ENCODE measurements at regions not wholly inside any gene's neighbourhood (a gene's known extent, or its start where the extent isn't known, plus 50 kb on each side); places are given as distances from the start of the nearest gene placed in this dataset.

DNA sequence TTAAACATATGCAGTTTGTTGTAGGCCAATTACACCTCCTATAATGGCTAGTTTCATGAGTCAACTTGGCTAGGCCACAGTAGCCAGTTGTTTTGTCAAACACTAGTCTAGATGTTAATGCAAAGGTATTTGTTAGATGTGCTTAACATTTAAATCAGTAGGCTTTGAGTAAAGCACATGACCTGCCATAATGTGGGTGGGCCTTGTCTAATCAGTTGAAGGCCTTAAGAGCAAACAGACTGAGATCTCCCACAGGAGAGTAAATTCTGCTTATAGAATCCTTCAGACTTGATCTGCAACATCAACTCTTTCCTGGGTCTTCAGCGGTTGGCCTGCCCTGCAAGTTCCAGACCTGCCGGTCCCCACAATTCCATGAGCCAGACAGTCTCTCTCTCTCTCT is 1345.9 kb downstream of the BRD1 start:
- no peak overlapping the region for H4K8ac ChIP-seq (ENCODE audit: low read depth in 2 of 2, low read length in 2 of 2)
- no peak overlapping the region for H2AFZ ChIP-seq (replicated peaks; ENCODE audit: low read length, poor library complexity)
- no peak overlapping the region for H3K18ac ChIP-seq (ENCODE audit: low read depth, low read length)
- H3K27ac ChIP-seq (ENCODE audit: insufficient read depth, low read length) = no peak overlapping the region
- peaks cover 11% of the 10 kb centered on the region; the same call in 1 of the 2 replicates for H3K9me3 ChIP-seq (ENCODE audit: control insufficient read depth, insufficient read depth, low read length)
- no peak overlapping the region for H3K4me2 ChIP-seq (ENCODE audit: low read depth, low read length)
- TF ChIP-seq, protein P1, sequence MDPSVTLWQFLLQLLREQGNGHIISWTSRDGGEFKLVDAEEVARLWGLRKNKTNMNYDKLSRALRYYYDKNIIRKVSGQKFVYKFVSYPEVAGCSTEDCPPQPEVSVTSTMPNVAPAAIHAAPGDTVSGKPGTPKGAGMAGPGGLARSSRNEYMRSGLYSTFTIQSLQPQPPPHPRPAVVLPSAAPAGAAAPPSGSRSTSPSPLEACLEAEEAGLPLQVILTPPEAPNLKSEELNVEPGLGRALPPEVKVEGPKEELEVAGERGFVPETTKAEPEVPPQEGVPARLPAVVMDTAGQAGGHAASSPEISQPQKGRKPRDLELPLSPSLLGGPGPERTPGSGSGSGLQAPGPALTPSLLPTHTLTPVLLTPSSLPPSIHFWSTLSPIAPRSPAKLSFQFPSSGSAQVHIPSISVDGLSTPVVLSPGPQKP (IDR thresholded peaks at IDR 0.05; ENCODE audit: borderline replicate concordance, low read depth, low read length) = no peak
- TF ChIP-seq, protein P2, sequence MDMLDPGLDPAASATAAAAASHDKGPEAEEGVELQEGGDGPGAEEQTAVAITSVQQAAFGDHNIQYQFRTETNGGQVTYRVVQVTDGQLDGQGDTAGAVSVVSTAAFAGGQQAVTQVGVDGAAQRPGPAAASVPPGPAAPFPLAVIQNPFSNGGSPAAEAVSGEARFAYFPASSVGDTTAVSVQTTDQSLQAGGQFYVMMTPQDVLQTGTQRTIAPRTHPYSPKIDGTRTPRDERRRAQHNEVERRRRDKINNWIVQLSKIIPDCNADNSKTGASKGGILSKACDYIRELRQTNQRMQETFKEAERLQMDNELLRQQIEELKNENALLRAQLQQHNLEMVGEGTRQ (IDR thresholded peaks at IDR 0.05; ENCODE audit: low read depth, low read length) = no peak
- TF ChIP-seq CEBPB (IDR thresholded peaks at IDR 0.05; ENCODE audit: low read depth, low read length) (no peak), RCOR1 (IDR thresholded peaks at IDR 0.05; ENCODE audit: insufficient replicate concordance, low read length) (no peak), NFE2L2 (IDR thresholded peaks at IDR 0.05; ENCODE audit: low read depth, low read length) (no peak), RFX5 (IDR thresholded peaks at IDR 0.05; ENCODE audit: low read depth, low read length) (no peak), SMC3 (IDR thresholded peaks at IDR 0.05; ENCODE audit: low read depth, low read length) (no peak), MAZ (IDR thresholded peaks at IDR 0.05; ENCODE audit: borderline replicate concordance, low read depth, low read length) (no peak), POLR2A (IDR thresholded peaks at IDR 0.05; ENCODE audit: low read depth, low read length) (no peak), MAFK (IDR thresholded peaks at IDR 0.05; ENCODE audit: low read depth, low read length) (no peak), MXI1 (IDR thresholded peaks at IDR 0.05; ENCODE audit: borderline replicate concordance, low read depth, low read length) (no peak), BHLHE40 (IDR thresholded peaks at IDR 0.05; ENCODE audit: low read depth, low read length) (no peak), FOS (IDR thresholded peaks at IDR 0.05; ENCODE audit: low read depth, low read length) (no peak), RAD21 (IDR thresholded peaks at IDR 0.05; ENCODE audit: low read length) (no peak)
- TF ChIP-seq, protein P3, sequence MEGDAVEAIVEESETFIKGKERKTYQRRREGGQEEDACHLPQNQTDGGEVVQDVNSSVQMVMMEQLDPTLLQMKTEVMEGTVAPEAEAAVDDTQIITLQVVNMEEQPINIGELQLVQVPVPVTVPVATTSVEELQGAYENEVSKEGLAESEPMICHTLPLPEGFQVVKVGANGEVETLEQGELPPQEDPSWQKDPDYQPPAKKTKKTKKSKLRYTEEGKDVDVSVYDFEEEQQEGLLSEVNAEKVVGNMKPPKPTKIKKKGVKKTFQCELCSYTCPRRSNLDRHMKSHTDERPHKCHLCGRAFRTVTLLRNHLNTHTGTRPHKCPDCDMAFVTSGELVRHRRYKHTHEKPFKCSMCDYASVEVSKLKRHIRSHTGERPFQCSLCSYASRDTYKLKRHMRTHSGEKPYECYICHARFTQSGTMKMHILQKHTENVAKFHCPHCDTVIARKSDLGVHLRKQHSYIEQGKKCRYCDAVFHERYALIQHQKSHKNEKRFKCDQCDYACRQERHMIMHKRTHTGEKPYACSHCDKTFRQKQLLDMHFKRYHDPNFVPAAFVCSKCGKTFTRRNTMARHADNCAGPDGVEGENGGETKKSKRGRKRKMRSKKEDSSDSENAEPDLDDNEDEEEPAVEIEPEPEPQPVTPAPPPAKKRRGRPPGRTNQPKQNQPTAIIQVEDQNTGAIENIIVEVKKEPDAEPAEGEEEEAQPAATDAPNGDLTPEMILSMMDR (conservative IDR thresholded peaks at IDR 0.05; ENCODE audit: low read depth, low read length) = no peak
- intact Hi-C loops (cut with micrococcal nuclease) (no loop called here), dilution Hi-C loops (cut with HindIII; ENCODE audit: low sequenced_read_pairs, unreplicated experiment) (no loop called here), in situ Hi-C loops (cut with MboI; ENCODE audit: low sequenced_read_pairs) (no loop called here)
- H2BK15ac ChIP-seq (ENCODE audit: low read depth, low read length) = no peak overlapping the region
- ChIA-PET CTCF (no interaction called here), POLR2A (ENCODE audit: unreplicated experiment) (no interaction called here)
- H2AK5ac ChIP-seq (ENCODE audit: low read depth, low read length) = no peak overlapping the region
- H3K4me3 ChIP-seq (ENCODE audit: insufficient read depth, low read depth, low read length) = no peak overlapping the region
- no peaks in the 10 kb centered on the region for H3K27me3 ChIP-seq (ENCODE audit: control insufficient read depth, insufficient read depth, low read length)
- H2BK20ac ChIP-seq (ENCODE audit: low read depth, low read length) = no peak overlapping the region
- H4K5ac ChIP-seq (ENCODE audit: low read depth, low read length) = no peak overlapping the region
- no peaks in the 10 kb centered on the region for H3K4me1 ChIP-seq (ENCODE audit: control insufficient read depth, insufficient read depth, low read length)
- no peak overlapping the region for H3K56ac ChIP-seq (ENCODE audit: extremely low read depth, insufficient read depth, low read length)
- no CpG with 5 or more reads among the region's 2 CpGs for WGBS, 2 experiments (ENCODE audit: extremely low coverage in 2 of 2, insufficient read length in 1 of 2)
- no peak overlapping the region for H4K91ac ChIP-seq (ENCODE audit: insufficient read depth, low read depth, low read length)
- H2BK120ac ChIP-seq (ENCODE audit: low read depth, low read length) = no peak overlapping the region
- H3K4ac ChIP-seq (ENCODE audit: low read depth, low read length) = no peak overlapping the region
- no peaks in the 10 kb centered on the region for H4K20me1 ChIP-seq (ENCODE audit: insufficient read depth, low read length)
- H3K23ac ChIP-seq (ENCODE audit: low read depth, low read length) = no peak overlapping the region
- no peak overlapping the region for H3K14ac ChIP-seq (replicated peaks; ENCODE audit: low read depth, low read length)
- no peak overlapping the region for H2BK5ac ChIP-seq (ENCODE audit: low read depth, low read length, poor library complexity, severe bottlenecking)
- H3K9me1 ChIP-seq (ENCODE audit: insufficient read depth, low read length) = no peaks in the 10 kb centered on the region
- no peaks in the 10 kb centered on the region for H3K36me3 ChIP-seq (ENCODE audit: control insufficient read depth, insufficient read depth, low read length)
- no peak overlapping the region for H3K9ac ChIP-seq (ENCODE audit: low read depth, low read length)
- no peak overlapping the region for H2AK9ac ChIP-seq (replicated peaks; ENCODE audit: low read depth, low read length, poor library complexity)
- no peak for DNase-seq
- BruUV-seq (replicated peaks) = no TSS peak
- ATAC-seq (ENCODE audit: low read depth) = no peak
- H3K79me1 ChIP-seq (ENCODE audit: low read depth in 1 of 2, low read length in 2 of 2) = no peaks in the 10 kb centered on the region

Measured in IMR-90 (cell line).